ENCODE measurements at regions not wholly inside any gene's neighbourhood (a gene's known extent, or its start where the extent isn't known, plus 50 kb on each side); places are given as distances from the start of the nearest gene placed in this dataset.

- TF ChIP-seq GATA3 (IDR thresholded peaks at IDR 0.05; ENCODE audit: low read depth, low read length) (no peak), GATA2 (IDR thresholded peaks at IDR 0.05; ENCODE audit: low read depth, low read length) (no peak)
Observed at GRCh38 chr22:48173061-48173772, 1410.8 kb downstream of the TBC1D22A start.
